Epithelial cell of esophagus (primary cell): ENCODE measurements at regions not wholly inside any gene's neighbourhood (a gene's known extent, or its start where the extent isn't known, plus 50 kb on each side); places are given as distances from the start of the nearest gene placed in this dataset.

Source experiments
- DNase-seq: peaks from one replicate; pipeline ENCODE4 v3.0.0; 2010; ENCODE audit warnings: low read depth
- H3K4me3 ChIP-seq: 2 replicates; pipeline ENCODE4 v1.5.1; 2011; ENCODE audit warnings: mild to moderate bottlenecking, low read length, control low read depth
- TF ChIP-seq, protein P1 (sequence below): IDR thresholded peaks from 2 replicates; pipeline ENCODE4 v1.5.1; 2011; ENCODE audit warnings: low read depth, mild to moderate bottlenecking, low read length, control low read depth, inconsistent platforms; ENCODE audit not compliant: insufficient read depth; ENCODE audit errors: missing control alignments

DNA sequence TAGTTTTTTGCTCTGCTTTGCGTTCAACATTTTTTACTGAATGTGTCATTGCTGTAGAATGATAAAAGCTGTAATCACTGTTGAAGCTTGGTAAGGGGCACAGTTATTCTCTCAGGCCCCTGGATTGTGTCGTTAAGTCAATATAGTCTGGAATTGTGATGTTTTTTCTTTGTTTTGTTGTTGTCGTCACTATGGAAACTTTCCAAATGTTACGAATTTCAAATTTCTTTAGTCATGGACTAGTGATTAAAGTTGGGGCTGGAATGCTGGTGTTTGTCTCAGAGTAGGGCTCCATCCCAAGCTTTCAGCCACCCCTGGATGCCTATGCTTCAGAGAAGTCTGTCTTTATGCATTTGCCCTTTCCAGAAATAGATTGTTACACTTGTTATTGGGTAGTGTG, 287.2 kb downstream of the CDH19 start:
- no peak for DNase-seq
- no peak overlapping the region for H3K4me3 ChIP-seq
- TF ChIP-seq, protein P1, sequence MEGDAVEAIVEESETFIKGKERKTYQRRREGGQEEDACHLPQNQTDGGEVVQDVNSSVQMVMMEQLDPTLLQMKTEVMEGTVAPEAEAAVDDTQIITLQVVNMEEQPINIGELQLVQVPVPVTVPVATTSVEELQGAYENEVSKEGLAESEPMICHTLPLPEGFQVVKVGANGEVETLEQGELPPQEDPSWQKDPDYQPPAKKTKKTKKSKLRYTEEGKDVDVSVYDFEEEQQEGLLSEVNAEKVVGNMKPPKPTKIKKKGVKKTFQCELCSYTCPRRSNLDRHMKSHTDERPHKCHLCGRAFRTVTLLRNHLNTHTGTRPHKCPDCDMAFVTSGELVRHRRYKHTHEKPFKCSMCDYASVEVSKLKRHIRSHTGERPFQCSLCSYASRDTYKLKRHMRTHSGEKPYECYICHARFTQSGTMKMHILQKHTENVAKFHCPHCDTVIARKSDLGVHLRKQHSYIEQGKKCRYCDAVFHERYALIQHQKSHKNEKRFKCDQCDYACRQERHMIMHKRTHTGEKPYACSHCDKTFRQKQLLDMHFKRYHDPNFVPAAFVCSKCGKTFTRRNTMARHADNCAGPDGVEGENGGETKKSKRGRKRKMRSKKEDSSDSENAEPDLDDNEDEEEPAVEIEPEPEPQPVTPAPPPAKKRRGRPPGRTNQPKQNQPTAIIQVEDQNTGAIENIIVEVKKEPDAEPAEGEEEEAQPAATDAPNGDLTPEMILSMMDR: no peak

DNA sequence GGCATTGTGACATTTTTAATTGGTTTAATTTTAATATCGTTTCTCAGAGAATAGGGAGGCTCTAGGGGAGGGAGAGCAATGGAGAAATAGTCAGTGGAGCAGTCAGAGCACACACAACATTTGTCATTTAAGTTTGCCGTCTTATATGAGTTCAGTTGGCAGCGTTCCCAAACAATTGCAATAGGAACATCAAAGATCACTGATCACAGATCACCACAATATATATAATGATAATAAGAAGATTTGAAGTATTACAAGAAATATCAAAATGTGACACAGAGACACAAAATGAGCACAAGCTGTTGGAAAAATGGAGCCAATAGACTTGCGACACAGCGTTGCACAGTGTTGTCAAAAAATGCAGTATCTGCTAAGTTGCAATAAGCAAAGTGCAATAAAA, 303.7 kb downstream of the CDH19 start:
- no peak overlapping the region for H3K4me3 ChIP-seq
- TF ChIP-seq, protein P1: no peak
- DNase-seq: no peak

DNA sequence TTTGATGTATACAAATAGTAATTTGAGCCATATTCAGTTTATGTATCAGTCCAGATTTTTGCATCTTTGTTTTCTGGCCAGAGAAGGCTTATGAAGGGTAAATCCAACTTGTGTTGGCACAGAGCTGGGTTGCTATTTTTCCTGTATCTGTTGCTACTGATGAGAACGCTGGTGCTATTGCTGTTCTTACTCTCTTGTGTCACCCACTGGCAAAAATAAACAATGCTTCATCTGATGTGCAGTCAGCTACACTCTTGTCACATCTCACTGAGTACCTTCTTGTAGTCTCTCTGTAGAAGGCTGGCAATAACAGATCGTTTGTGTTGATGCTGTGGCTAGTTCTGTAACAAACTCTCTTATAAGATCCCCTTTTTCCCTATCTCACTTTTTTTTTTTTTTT, 323.4 kb downstream of the CDH19 start:
- no peak for DNase-seq
- TF ChIP-seq, protein P1: no peak

DNA sequence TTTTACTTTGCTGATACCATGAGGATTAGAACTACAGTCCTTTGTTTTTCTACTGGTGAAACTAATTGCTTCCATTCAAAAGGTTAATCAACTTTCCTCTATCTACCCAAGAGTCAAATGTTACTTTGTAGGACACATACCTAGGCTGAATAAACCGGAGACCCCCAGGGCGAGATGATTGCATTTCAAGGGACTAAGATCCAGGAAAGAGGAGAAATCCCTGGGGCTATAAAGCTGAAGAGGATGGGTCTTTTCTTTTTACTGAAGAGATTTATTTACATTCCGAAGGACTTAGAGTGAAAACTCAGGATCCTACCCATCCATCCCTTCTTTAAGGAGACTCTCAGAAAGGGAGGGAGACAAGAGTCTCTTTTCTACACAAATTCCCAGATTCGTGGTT, 331.9 kb downstream of the CDH19 start:
- no peak for DNase-seq
- TF ChIP-seq, protein P1: no peak
- H3K4me3 ChIP-seq: no peak overlapping the region

More for the DNA sequence above, 323.4 kb downstream of the CDH19 start:
- H3K4me3 ChIP-seq: no peak overlapping the region

DNA sequence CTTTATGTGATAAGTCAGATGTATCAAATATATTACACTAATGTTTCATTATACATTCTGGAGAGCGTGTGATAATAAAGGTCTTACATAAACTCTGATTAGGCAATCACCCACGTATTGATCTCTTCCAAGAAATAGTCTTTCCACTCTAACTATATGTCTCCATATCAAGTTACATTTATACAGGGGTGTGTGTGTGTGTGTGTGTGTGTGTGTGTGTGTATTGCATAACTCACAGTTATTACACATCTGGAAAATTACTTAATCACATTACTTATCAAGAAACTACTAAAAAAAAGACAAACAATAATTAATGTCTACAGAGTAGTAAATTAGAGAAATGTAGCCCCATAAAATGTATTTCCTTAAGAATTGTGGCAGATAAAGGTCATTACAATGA, 339.8 kb downstream of the CDH19 start:
- DNase-seq: peak; percentile 2
- no peak overlapping the region for H3K4me3 ChIP-seq
- TF ChIP-seq, protein P1: no peak

DNA sequence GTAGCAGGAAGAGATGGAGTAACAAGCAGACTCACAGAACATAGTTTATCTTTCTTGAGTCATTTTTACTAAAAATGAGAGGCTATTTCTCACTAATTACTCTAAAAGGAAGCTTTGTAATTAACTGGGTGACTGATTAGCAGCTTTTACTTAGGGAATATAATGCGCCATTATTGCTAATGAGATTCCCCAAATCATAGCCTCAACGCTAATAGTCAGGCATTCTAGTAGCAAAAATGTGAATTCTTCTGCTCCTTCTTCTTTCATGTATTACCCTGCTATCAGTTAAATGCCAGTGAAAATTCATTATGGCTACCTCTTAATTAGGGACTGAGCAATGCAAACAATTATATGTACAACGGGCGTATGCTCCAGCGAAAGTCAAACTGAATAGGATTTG, 349.8 kb downstream of the CDH19 start:
- no peak for DNase-seq
- H3K4me3 ChIP-seq: no peak overlapping the region
- TF ChIP-seq, protein P1: no peak

DNA sequence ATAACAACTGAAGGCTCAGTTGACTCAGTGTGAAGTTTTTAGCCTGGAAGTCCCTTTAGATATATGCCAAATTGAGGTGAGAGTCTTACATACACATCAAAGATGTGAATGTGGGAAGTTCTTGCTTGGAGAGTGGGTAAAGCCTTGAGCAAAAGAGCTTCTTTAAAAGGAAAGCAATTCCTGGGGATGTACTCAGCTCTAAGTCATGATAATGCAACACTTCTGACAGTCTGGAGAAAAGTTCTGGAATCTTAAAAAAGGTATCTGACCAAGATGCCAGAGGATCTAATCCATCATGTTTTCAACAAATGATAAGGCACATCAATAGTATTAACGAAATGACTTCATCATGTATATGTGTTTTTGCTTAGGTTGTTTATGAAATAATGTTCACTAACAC, 351.2 kb downstream of the CDH19 start:
- DNase-seq: no peak
- TF ChIP-seq, protein P1: no peak
- no peak overlapping the region for H3K4me3 ChIP-seq
